Hematopoietic multipotent progenitor cell (in vitro differentiated cells): ENCODE measurements at regions not wholly inside any gene's neighbourhood (a gene's known extent, or its start where the extent isn't known, plus 50 kb on each side); places are given as distances from the start of the nearest gene placed in this dataset.
A peak's percentile ranks its signal among the peaks of the same experiment; 100 is the strongest.
"Not testable (repeated sequence)": the region's sequence is repeated elsewhere in the genome, so short reads cannot be mapped to it uniquely, and the experiment has no call there.

Source experiments
- DNase-seq, 3 donors: peaks; one replicate each; pipeline ENCODE4 v3.0.0-alpha.2; 2011 to 2015; ENCODE audit warnings: low read depth in 2 of 3, low spot score in 2 of 3

GRCh38 chr14:43132441-43132840 is 1374.6 kb downstream of the FSCB start:
- no peak for DNase-seq

- DNase-seq = not testable (repeated sequence)
These were observed 1378.7 kb downstream of the FSCB start for GRCh38 chr14:43128429-43128828.

GRCh38 chr14:43127874-43128273 is 1379.2 kb downstream of the FSCB start:
- not testable (repeated sequence) for DNase-seq

GRCh38 chr14:43123544-43123943 is 1383.5 kb downstream of the FSCB start:
- no peak for DNase-seq

- DNase-seq = no peak
These were observed 1387.4 kb downstream of the FSCB start for GRCh38 chr14:43119672-43120071.

- DNase-seq = no peak
These were observed 1390.7 kb downstream of the FSCB start for GRCh38 chr14:43116341-43116740.

- no peak for DNase-seq
These were observed 1401.8 kb downstream of the FSCB start for GRCh38 chr14:43105305-43105704.

- no peak for DNase-seq
These were observed 1416.7 kb downstream of the FSCB start for GRCh38 chr14:43090380-43090779.

- no peak for DNase-seq
These were observed 1419.4 kb downstream of the FSCB start for GRCh38 chr14:43087666-43088065.

GRCh38 chr14:43085819-43086218 is 1421.3 kb downstream of the FSCB start:
- no peak for DNase-seq

- DNase-seq = not testable (repeated sequence)
These were observed 1439.7 kb downstream of the FSCB start for GRCh38 chr14:43067372-43067771.

GRCh38 chr14:43056106-43056505 is 1449.4 kb downstream of the LRFN5 start:
- no peak for DNase-seq

- no peak for DNase-seq
These were observed 1446.2 kb downstream of the LRFN5 start for GRCh38 chr14:43052897-43053296.

- no peak for DNase-seq
These were observed 1437.2 kb downstream of the LRFN5 start for GRCh38 chr14:43043850-43044249.

- DNase-seq = peak in 1 of 3 donors; percentile 1
These were observed 1435.7 kb downstream of the LRFN5 start for GRCh38 chr14:43042408-43042807.

- DNase-seq = no peak
These were observed 1435.3 kb downstream of the LRFN5 start for GRCh38 chr14:43041976-43042375.

- DNase-seq = no peak
These were observed 1434.5 kb downstream of the LRFN5 start for GRCh38 chr14:43041207-43041606.

- no peak for DNase-seq
These were observed 1433.2 kb downstream of the LRFN5 start for GRCh38 chr14:43039881-43040280.

- no peak for DNase-seq
These were observed 1424.9 kb downstream of the LRFN5 start for GRCh38 chr14:43031598-43031997.

- DNase-seq = no peak
These were observed 1415.6 kb downstream of the LRFN5 start for GRCh38 chr14:43022094-43022800.

- no peak for DNase-seq
These were observed 1413.2 kb downstream of the LRFN5 start for GRCh38 chr14:43019826-43020225.

- DNase-seq = no peak
These were observed 1407.7 kb downstream of the LRFN5 start for GRCh38 chr14:43014338-43014737.

- no peak for DNase-seq
These were observed 1406.1 kb downstream of the LRFN5 start for GRCh38 chr14:43012817-43013216.
